MM.1S (cell line): ENCODE measurements at regions not wholly inside any gene's neighbourhood (a gene's known extent, or its start where the extent isn't known, plus 50 kb on each side); places are given as distances from the start of the nearest gene placed in this dataset.

Source experiments
- DNase-seq: peaks from one replicate; pipeline ENCODE4 v3.0.0-alpha.2; 2015
- H2AFZ ChIP-seq: fragments of 300-600 bp; sonication (generic); 2 replicates; pipeline ENCODE4 v1.6.0; 2016; ENCODE audit warnings: antibody characterized with exemption, low read length
- H3F3A ChIP-seq: fragments of 300-600 bp; sonication (generic); 2 replicates; pipeline ENCODE4 v1.6.1; 2016; ENCODE audit warnings: mild to moderate bottlenecking, antibody characterized with exemption, low read length, moderate library complexity, mixed read lengths; ENCODE audit not compliant: insufficient read depth
- H3K27ac ChIP-seq: fragments of 300-600 bp; sonication (generic); 2 replicates; pipeline ENCODE4 v1.5.1; 2016; ENCODE audit warnings: mild to moderate bottlenecking, low read length
- H3K27me3 ChIP-seq: fragments of 300-600 bp; sonication (generic); replicated peaks from 2 replicates; pipeline ENCODE4 v1.6.0; 2016; ENCODE audit warnings: low read length; ENCODE audit not compliant: insufficient read depth
- H3K36me3 ChIP-seq: fragments of 300-600 bp; sonication (generic); replicated peaks from 2 replicates; pipeline ENCODE4 v1.6.1; 2016; ENCODE audit warnings: mild to moderate bottlenecking, low read length, mixed read lengths; ENCODE audit not compliant: insufficient read depth
- H3K4me1 ChIP-seq: fragments of 300-600 bp; sonication (generic); 2 replicates; pipeline ENCODE4 v1.6.1; 2016; ENCODE audit warnings: low read length, mixed read lengths
- H3K4me2 ChIP-seq: fragments of 300-600 bp; sonication (generic); 2 replicates; pipeline ENCODE4 v1.6.0; 2016; ENCODE audit warnings: low read depth, low read length
- H3K4me3 ChIP-seq: fragments of 300-600 bp; sonication (generic); 2 replicates; pipeline ENCODE4 v1.5.1; 2016; ENCODE audit warnings: low read length, mixed read lengths
- H3K79me2 ChIP-seq: fragments of 300-600 bp; sonication (generic); 2 replicates; pipeline ENCODE4 v1.6.1; 2016; ENCODE audit warnings: mixed run types, low read length, mixed read lengths
- H3K9ac ChIP-seq: fragments of 300-600 bp; sonication (generic); 2 replicates; pipeline ENCODE4 v1.6.1; 2016; ENCODE audit warnings: low read length, mixed read lengths
- H3K9me2 ChIP-seq: fragments of 300-600 bp; sonication (generic); replicated peaks from 2 replicates; pipeline ENCODE4 v1.6.1; 2016; ENCODE audit warnings: mild to moderate bottlenecking, low read length, mixed read lengths; ENCODE audit not compliant: insufficient read depth
- H3K9me3 ChIP-seq: fragments of 300-600 bp; sonication (generic); replicated peaks from 2 replicates; pipeline ENCODE4 v1.6.1; 2016; ENCODE audit warnings: mild to moderate bottlenecking, low read length, mixed read lengths; ENCODE audit not compliant: insufficient read depth
- H4K20me1 ChIP-seq: fragments of 300-600 bp; sonication (generic); 2 replicates; pipeline ENCODE4 v1.6.1; 2016; ENCODE audit warnings: mild to moderate bottlenecking, low read length, moderate library complexity, mixed read lengths; ENCODE audit not compliant: insufficient read depth
- CTCF ChIP-seq: fragments of 300-600 bp; sonication (generic); IDR thresholded peaks from 2 replicates; pipeline ENCODE4 v1.5.1; 2016; ENCODE audit warnings: antibody characterized with exemption, low read length, mixed read lengths
- EZH2 ChIP-seq: fragments of 300-600 bp; sonication (generic); optimal IDR thresholded peaks from 2 replicates; pipeline ENCODE3; 2017; ENCODE audit warnings: low read depth, mild to moderate bottlenecking, antibody characterized with exemption, low read length, mixed read lengths
- EZH2phosphoT487 ChIP-seq: fragments of 300-600 bp; sonication (generic); IDR thresholded peaks from 2 replicates; pipeline ENCODE4 v1.6.1; 2018; ENCODE audit warnings: antibody characterized with exemption, low read length

- H3F3A ChIP-seq, result no peaks in the 10 kb centered on the region
- peak overlapping the region; percentile 53; the same call in 1 of the 2 replicates for H3K4me2 ChIP-seq
- no peaks in the 10 kb centered on the region for H3K79me2 ChIP-seq
- TF ChIP-seq EZH2phosphoT487, result no peak
- no peak for TF ChIP-seq EZH2
- TF ChIP-seq CTCF, result peak; percentile 80
- peaks cover 11% of the 10 kb centered on the region; the same call in 1 of the 2 replicates for H3K4me1 ChIP-seq
- H4K20me1 ChIP-seq, result no peaks in the 10 kb centered on the region
- no peak overlapping the region for H3K27ac ChIP-seq
- peak; percentile 85 for DNase-seq
- H3K36me3 ChIP-seq, result no peaks in the 10 kb centered on the region
- H3K9ac ChIP-seq, result no peak overlapping the region
- H3K27me3 ChIP-seq, result no peaks in the 10 kb centered on the region
- peak overlapping the region; percentile 71 for H2AFZ ChIP-seq
- H3K4me3 ChIP-seq, result no peak overlapping the region
- H3K9me3 ChIP-seq, result no peaks in the 10 kb centered on the region
- no peaks in the 10 kb centered on the region for H3K9me2 ChIP-seq
Observed at GRCh38 chr3:137946356-137946973, 63.5 kb upstream of the CLDN18 start.

GRCh38 chr3:137947117-137947516 lies 62.8 kb upstream of the CLDN18 start:
- H3K4me2 ChIP-seq, result no peak overlapping the region
- no peak overlapping the region for H3K9ac ChIP-seq
- H3K27ac ChIP-seq, result no peak overlapping the region
- no peaks in the 10 kb centered on the region for H3K27me3 ChIP-seq
- H4K20me1 ChIP-seq, result no peaks in the 10 kb centered on the region
- H3K9me3 ChIP-seq, result no peaks in the 10 kb centered on the region
- no peak for DNase-seq
- H3F3A ChIP-seq, result no peaks in the 10 kb centered on the region
- no peaks in the 10 kb centered on the region for H3K36me3 ChIP-seq
- no peaks in the 10 kb centered on the region for H3K79me2 ChIP-seq
- no peak for TF ChIP-seq CTCF
- no peak for TF ChIP-seq EZH2phosphoT487
- no peak for TF ChIP-seq EZH2
- H3K9me2 ChIP-seq, result no peaks in the 10 kb centered on the region
- peaks cover 11% of the 10 kb centered on the region; the same call in 1 of the 2 replicates for H3K4me1 ChIP-seq
- H3K4me3 ChIP-seq, result no peak overlapping the region
- H2AFZ ChIP-seq, result no peak overlapping the region; the same call in 1 of the 2 replicates

- Histone ChIP-seq H2AFZ (no peak overlapping the region), H3K27me3 (no peaks in the 10 kb centered on the region), H3F3A (no peaks in the 10 kb centered on the region), H3K27ac (no peak overlapping the region), H3K4me3 (no peak overlapping the region), H3K4me2 (no peak overlapping the region), H3K9me3 (no peaks in the 10 kb centered on the region), H3K4me1 (peaks cover 11% of the 10 kb centered on the region; the same call in 1 of the 2 replicates), H3K9me2 (no peaks in the 10 kb centered on the region), H3K36me3 (no peaks in the 10 kb centered on the region), H4K20me1 (no peaks in the 10 kb centered on the region), H3K9ac (no peak overlapping the region), H3K79me2 (no peaks in the 10 kb centered on the region)
- TF ChIP-seq EZH2phosphoT487, result no peak
- TF ChIP-seq CTCF, result no peak
- TF ChIP-seq EZH2, result no peak
- no peak for DNase-seq
Observed at GRCh38 chr3:137948400-137949072, 61.4 kb upstream of the CLDN18 start.
